OCI-LY7 (cell line): ENCODE measurements at regions not wholly inside any gene's neighbourhood (a gene's known extent, or its start where the extent isn't known, plus 50 kb on each side); places are given as distances from the start of the nearest gene placed in this dataset.

Source experiments
- CTCF ChIP-seq: fragments of 200-600 bp; sonication (generic); conservative IDR thresholded peaks from 2 replicates; pipeline ENCODE4 v1.5.1; 2014; ENCODE audit warnings: mild to moderate bottlenecking, antibody characterized with exemption, low read length, moderate library complexity, mixed read lengths
- EZH2phosphoT487 ChIP-seq: fragments of 200-600 bp; sonication (generic); IDR thresholded peaks from 2 replicates; pipeline ENCODE4 v1.6.1; 2018; ENCODE audit warnings: low read depth, borderline replicate concordance, mild to moderate bottlenecking, mixed run types, antibody characterized with exemption, low read length, moderate library complexity, mixed read lengths

GRCh38 chr7:108660465-108660864, 90.8 kb downstream of the DNAJB9 start:
- TF ChIP-seq CTCF (peak; percentile 61), EZH2phosphoT487 (no peak)
